HG02840 (cell line): ENCODE measurements at regions not wholly inside any gene's neighbourhood (a gene's known extent, or its start where the extent isn't known, plus 50 kb on each side); places are given as distances from the start of the nearest gene placed in this dataset.

Experiments
- ATAC-seq: cut with Tn5 transposase; IDR thresholded peaks from one replicate; pipeline ENCODE4 v1.9.1; 2021; ENCODE audit warnings: mild to moderate bottlenecking, moderate library complexity, moderate number of reproducible peaks; ENCODE audit not compliant: unreplicated experiment, low FRiP score

DNA sequence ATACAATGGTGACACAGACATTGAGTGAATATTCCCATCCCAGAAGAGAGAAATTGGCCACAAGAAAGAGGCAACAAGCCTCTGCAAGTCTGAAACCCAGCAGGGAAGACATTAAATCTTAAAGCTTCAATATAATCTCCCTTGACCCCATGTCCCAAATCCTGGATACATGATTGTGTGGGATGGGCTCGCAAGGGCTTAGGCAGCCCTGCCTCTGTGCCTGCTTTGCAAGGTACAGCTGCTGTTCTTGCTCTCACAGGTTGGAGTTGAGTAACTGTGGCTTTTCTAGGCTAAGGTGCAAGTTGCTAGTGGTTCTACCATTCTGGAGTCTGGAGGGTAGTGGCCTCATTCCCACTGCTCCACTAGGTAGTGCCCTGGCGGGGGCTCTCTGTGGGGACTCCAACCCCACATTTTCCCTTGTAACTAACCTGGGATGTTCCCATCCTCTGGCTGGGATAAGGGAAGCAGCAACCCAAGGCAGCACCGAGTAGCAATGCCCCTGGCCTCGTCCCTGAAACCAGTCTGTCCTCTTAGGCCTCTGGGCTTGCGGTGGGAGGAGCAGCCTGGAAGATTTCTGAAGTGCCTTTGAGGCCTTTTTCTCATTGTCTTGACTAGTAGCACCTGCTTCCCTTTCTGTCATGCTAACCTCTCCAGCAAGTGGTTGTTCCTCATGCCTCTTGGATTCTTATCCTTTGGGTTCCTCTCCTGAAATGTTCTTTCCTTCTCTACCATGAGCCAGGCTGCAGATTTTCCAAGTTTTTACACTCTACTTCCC lies 90.0 kb downstream of the FAM174B start:
- ATAC-seq: no peak

DNA sequence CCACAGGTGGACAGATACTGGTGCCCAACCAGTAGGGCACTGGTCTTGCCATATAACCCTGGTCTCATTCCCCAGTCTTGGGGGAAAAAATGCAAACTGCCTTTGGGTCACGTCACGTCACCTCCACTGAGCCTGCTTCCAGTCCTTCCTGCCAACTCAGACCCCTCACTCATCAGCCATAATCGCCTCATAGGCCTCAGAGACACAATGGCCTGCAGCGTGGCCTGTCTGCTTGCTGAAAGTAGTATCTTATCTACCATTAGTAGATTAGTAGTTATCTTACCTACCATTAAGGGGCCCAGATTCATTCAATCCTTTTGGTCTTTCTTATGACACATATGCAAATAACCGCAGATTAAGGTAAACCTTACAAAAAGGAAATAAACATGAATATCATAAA lies 93.8 kb downstream of the FAM174B start:
- no peak for ATAC-seq

DNA sequence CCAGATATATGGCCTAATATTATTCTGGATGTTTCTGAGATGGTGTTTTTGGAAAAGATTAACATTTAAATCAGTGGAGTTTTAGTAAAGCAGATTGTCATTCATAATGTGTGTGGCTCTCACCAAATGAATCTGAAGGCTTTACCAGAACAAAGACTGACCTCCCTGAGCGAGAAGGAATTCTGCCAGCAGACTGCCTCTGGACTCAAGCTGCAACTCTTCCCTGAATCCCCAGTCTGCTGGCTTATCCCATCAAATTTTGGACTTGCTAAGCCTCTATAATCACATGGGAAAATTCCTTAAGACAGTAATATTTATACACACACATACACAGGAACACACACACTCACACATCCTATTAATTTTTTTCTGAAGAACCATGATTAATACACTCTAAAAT lies 102.3 kb downstream of the FAM174B start:
- no peak for ATAC-seq

DNA sequence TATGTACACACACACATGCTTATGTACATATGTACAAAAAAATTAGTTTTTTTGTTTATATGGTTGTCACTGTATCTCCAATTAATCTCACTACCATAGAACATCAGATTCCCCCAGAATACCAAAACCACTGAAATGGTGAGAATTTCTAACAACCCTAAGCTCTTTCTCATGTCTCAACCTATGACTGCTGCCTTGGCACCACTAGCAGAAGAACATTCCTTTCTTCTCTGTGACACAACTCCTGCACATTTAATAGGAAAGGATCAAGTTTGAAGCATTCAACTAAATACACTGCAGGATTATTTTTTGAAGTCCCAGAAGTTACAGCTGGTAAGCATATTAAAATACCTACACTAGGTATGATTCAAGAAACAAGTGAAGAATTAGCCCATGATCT lies 109.6 kb downstream of the FAM174B start:
- ATAC-seq: no peak

DNA sequence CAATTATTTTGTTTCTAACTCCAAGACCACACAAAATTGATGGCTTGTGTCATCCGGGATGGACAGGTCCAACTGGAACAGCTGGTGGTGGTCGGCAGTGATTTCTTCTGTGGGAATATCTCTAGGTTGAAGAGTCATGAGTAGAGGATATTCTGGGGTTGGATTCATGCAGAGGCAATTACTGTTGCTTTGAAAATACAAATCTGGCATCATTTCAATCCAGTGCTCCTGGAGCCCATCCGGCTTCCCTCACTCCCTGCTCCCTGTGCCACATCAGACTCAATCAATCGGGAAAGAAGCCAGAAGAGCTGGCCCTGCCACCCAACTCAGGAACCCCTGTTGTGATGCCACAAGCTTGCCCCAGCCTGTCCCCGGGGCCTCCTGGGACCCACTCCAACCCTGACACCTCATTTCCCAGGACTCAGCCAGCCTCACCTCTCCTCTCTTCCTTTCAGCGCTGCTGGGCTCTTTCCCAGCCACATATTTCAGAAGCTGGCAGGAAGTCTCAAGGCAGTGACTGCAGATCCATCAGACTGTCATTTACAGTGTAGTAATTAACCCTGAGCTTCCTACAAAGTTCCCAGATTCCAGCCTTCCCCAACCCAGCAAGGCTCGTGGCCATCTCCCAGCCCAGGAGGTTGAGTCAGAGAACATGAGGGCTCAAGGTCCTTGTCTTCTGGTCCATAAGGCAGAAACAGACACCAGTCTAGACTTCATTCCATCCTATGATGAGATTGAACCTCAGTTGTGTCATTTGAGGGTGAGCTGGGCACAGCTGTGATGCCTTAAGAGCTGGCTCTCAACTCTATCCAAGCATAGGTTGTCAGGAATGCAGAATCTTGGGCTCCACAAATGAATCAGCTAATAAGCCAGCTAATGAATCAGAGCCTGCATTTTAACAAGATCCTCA lies 114.0 kb downstream of the FAM174B start:
- ATAC-seq: no peak

DNA sequence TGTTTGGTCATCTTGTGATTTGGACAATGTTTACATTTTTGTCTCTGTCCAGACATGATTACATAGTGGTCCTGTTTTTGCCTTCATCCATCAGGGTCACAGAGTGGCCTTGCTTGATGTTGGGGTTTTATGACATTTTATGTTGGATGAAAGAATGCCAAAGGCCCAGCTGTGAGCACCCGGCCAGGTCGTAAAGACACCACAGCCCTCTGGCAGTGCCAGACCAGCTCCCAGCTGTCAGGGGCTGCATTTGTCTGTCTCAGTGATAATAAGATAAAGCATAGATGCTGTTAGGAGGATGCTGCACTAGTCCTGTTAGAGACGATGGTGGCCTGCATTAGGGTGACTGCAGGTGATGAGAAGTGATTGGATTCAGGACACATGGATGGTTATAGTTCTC lies 117.5 kb downstream of the FAM174B start:
- no peak for ATAC-seq

DNA sequence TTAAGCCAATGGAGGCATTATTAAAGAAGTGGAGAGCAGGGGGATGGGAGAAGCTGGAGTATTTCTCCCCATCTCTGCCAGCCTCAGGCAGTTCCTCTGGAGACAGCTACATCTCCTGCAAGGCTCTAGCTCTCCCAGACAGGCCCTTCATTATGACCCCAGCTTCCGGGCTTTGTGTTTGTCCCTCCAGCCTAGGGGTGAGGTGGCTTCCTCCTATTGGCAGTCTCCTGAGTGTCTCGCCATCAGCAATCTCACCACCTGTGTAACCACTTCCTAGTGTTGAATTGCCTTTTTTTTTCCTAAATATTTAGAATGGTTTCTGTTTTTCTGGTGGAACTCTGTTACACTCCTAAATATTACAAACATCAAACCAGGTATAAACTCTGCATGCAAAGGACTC lies 122.3 kb downstream of the FAM174B start:
- ATAC-seq: no peak

DNA sequence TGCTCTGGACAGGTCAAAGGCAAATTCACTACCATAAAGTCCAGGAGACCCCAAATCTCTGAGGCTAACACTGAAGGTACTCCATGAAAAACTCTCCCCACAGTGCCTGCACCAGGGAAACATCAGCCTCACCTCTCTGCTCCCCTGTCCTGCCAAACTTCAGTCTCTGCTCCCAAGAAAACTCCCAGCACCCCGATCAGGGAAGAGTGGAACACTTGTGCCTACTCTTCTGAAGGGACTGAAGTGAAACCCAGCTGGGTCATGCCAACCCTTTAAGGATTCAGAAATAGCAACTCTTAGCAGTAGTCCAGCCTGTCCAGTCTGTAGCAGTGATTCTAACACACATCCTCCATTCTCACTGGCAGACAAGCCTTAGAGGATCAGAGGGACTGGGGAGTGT lies 124.2 kb downstream of the FAM174B start:
- no peak for ATAC-seq

DNA sequence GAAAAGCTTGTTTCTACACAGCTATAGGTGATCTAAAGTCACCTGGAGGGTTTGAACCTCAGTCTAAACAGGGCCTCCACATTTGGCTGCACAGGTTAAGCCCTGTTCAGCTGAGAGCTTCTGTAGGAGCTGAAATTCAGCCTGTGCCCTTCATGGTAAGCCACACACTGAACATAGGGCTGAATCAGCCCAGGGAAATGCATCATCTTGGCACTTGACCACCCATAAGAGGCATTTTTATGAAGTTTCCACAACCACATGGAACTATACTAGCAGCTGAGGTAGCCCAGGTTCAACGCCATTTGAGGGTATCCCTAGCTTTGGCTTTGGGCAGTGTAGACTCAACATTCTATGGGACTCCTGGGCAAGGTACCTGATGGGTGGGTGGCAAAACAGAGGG lies 126.8 kb downstream of the FAM174B start:
- no peak for ATAC-seq

DNA sequence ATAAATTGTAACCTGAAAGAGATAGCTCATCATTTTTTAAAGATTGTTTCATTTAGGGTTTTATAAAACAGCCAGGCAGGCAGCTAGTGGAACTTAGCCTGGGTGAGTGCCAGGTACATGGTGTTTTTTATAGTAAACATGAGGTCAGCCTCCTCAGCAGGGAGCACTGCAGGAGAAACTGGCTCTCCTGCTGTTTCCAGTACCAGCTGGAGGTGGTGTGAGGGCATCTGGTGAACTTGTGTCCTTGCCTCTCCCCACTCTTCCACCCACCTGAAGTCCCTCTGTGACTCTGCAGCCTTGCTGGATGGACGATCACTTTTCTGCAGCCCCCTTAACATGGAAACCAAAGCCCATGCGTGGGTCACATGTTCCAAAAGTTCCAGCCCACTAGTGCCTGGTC lies 128.4 kb downstream of the FAM174B start:
- no peak for ATAC-seq

DNA sequence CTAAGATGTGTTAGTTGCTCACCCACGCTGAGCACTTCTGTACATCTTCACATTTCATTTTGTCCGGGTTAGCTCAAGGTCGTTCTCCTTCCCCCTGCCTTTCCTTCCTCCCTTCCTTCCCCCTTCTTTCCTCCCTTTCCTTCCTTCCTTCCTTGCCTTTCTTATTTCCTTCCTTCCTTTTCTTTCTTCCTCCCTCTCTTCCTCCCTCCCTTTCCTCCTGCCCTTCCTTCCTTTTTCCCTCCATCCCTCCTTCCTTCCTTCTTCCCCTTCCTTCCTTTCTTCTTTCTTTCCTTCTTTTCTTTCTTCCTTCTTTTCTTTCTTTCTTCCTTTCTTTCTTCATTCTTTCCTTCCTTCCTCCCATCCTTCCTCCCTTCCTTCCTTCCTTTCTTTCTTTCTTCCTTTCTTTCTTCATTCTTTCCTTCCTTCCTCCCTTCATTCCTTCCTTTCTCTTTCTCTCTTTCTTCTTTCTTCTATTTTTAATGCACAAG lies 129.8 kb downstream of the FAM174B start:
- no peak for ATAC-seq

DNA sequence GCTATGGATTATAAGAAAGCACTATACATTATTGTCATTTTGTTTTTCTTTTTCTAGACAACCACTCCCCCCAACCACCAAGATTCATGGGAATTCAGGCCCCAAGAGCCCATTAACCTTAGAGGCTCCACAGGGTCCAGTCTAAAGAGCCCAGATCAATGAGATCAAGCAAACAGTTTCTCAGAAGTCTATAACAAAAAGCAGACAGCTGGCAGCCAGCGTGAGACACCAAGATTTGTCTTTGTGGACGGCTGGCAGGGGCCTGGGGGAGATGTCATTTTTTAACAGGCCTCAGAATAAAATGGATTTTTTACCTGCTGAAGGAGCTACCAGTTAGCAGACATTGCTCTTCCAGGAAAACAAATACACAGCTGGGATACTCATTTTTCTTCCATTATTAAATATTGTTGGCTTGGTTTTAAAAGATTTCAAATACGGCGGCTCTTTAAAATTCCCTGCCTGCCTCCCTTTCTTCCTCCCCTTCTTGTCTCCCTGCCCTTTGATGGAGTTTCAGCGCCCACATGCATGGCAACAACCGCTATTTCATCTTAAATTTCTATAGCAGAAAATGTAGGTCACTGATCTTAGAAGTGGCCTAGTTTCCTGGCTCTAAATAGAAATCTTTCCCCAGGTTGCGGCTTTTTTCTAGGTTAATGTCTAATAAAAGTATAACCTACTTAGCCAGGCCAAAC lies 130.6 kb downstream of the FAM174B start:
- ATAC-seq: no peak

DNA sequence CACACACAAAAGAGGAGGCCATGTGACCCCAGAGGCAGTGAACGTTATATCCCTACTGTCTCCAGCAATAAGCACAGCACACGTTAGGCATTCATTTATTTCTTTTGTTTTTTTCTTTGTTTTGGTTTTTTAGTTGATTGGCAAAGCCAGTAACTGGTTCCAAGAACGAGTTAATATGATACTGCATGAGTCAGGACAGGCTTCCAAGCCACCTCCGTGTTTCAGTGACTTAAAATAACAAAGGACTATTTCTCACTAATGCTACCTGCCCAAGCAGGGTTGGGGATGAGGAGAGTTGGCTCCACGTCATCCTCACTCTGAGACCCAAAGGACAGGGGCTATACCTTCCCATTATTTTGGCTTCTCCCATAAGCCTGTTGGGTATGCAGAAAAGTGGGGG lies 130.5 kb downstream of the ST8SIA2 start:
- ATAC-seq: no peak

DNA sequence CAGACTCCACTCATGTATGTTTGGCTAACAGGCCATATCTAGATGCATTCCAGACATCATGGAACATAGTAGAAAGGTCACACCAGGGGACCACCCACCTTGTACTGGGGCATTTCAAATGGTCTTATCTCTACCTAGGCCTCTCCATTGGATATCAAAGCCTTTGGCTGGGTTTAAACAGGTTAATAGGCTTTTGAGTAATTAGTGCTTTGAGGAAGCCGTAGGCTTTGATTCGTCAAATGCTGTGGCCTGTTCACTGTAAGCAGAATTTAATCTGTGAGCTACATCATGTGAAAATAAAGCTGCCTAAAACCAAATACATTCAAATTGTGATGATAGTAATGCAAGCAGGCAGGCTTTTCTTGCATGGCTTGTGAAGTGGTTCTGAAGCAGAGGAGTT lies 129.5 kb downstream of the ST8SIA2 start:
- no peak for ATAC-seq

DNA sequence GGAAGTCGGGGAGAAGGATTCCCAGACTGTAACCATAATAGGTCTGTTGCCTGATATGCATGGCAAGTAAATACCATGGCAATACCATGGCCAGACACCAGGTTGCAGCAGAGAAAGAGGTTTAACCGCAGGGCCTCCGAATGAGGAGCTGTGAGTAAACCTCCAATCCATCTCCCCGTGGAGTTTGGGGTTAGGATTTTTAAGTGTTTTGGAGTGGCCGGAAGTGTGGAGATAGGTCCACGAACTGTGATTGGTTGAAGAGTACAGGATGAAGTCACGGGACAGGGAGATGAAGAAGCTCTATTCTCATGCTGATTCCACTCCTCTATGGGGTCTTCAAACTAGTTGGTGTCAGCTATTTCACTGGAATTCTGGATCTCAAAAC lies 127.9 kb downstream of the ST8SIA2 start:
- ATAC-seq: peak; percentile 71

DNA sequence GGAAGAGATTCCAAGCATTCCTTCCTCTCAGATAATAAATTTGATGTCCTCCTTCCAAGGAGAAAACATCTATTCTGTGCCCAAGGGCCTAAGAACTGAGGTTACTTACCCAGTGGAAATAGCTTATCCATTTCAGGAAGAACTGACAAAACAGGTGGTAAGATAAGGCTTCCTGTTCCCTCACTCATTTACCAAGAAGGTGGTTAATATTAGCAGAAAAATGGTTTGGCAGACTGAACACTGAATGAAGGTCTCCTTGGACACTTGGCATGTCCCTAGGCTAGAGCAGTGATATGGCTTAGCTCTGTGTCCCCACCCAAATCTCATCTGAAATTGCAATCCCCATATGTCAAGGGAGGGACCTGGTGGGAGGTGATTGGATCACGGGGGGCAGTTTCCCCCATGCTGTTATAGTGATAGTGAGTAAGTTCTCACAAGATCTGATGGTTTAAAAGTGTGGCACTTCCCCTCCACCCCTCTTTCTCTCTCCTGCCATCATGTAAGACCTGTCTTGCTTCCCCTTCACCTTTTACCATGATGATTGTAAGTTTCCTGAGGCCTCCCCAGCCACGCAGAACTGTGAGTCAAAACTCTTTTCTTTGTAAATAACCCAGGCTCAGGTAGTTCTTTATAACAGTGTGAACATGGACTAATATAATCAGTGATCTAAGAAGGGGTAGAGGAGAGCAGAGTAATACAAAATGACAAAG lies 127.4 kb downstream of the ST8SIA2 start:
- ATAC-seq: no peak

DNA sequence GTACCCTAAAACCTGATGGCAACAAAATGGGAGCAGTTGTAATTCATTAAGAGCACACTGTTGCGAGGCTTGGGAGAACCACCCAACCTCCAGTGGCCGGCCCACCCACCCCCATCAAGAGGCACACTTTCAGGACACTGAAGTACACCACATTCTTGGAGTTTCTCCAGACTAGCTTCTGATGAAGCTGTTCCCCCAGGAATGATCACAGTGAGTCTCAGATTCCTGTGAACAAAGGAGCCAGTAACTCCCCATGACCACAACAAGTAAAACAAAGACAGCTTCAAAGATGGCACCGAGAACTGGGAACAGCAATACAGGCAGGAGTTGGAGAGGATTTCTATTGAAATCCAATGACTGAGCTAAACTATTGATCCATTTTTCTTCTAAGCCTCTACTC lies 126.0 kb downstream of the ST8SIA2 start:
- no peak for ATAC-seq
